NCI-H2227 (cell line): ENCODE measurements at regions not wholly inside any gene's neighbourhood (a gene's known extent, or its start where the extent isn't known, plus 50 kb on each side); places are given as distances from the start of the nearest gene placed in this dataset.

Experiments used
- DNase-seq: peaks from one replicate; lab custom pipeline; 2025; ENCODE audit not compliant: unreplicated experiment; lab: John Stamatoyannopoulos, UW

DNA sequence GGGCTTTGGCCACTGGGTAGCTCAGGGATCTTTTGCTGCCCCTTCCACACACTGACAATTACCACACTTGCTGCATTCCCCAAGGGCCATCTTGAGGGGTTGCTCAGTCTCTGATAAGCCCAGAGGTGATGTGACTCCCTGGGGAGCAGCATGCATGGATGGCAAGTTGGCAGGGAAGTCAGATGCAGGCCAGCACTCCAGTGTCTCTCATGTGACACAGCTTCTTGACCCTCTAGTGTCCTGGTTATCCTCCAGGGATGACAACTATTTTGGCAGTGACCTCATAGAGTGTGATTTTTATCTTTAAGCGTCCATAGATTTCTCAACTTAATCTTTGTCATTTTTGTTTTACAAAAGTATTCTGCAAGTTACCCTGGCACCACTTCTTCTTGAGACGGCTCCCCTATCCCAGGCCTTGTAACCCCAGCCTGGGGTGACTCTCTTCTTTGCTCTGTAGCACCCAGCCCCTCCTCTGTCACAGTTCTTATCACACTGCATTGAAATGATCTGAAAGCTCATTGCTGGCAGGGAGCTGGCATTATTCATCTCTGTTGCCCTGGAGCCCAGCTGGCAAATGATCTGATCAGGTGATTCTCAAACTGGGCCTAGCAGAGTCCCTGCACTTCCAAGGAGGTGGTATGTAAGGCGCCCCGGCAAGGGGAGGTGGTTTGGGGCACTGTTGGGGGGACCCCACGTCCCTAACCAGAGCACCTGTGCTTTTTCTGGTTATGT lies 72.6 kb downstream of the TENT5C start:
- no peak for DNase-seq

GRCh38 chr1:117679299-117679698 lies 73.5 kb downstream of the TENT5C start:
- no peak for DNase-seq

DNA sequence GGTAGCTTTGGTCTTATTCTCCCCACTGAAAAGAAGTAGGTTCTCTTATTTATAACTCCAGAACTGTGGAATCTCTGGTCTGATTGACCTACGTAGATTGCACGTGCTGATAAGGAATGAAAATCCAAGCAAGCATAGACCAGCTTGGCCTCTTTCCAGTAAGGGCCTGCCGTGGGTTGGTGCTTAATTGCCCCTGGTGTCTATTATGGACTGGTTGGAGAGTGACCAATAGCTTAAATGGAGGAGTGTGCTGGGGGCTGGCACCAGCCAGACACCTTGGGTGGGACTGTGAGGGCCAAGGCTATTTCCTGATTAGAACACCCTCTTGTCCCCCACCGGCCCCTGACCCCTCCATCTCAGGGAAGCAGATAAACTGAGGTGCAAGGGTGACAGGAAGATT lies 74.0 kb downstream of the TENT5C start:
- no peak for DNase-seq

DNA sequence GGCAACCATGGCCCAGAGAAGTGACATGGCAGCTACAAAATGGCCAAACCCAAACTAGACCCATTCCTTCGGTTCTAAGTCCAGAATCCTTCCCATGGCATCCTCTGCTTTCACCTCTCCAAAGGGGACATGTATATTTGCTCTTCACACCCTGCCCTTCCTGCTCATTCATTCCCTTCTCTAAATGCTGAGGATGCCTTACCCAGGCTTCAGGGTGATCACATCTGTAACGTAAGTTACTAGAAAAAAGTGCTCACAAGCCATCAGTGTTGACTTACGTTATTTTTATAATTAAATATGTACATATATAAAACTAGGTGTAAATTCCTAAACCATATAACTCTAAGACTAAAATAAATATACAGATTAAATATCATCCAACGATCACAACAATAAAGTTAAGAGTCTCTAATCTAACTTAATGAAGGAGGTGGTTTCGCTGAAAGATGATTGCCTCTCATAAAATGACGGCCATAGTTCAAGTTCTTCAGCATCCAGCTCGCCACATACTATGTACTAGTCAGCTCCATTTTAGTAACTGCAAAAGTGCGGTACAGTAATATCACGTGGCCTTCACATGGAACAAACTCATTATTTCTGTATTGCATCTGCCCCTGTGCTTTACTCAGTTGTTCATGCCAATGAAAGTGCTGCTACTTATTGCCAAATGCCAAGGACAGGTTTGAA lies 74.6 kb downstream of the TENT5C start:
- no peak for DNase-seq

- no peak for DNase-seq
These were observed 75.4 kb downstream of the TENT5C start for GRCh38 chr1:117681093-117681900.

- DNase-seq, result no peak
These were observed 76.0 kb downstream of the TENT5C start for GRCh38 chr1:117681901-117682250.

DNA sequence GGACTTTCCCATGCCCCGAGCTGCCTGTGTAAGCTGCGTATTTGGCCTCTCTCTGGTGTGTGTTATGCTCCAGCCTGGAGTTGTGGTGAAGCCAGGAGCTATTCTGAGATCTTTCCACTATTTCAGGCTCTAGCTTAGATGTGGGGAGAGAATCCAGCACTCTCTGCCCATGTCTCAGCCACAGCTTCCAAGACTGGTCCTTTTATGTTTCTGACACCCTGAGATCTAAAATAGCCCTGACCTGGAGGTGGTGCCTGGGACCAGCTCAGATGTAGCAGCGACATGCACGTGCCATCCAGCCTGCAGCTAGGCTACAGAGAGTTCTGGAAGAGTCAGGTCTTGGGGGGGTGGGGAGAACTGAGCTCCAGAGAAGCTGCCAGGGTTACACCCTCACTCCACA lies 76.5 kb downstream of the TENT5C start:
- DNase-seq, result no peak

GRCh38 chr1:117683571-117684285 lies 77.9 kb downstream of the TENT5C start:
- no peak for DNase-seq

DNA sequence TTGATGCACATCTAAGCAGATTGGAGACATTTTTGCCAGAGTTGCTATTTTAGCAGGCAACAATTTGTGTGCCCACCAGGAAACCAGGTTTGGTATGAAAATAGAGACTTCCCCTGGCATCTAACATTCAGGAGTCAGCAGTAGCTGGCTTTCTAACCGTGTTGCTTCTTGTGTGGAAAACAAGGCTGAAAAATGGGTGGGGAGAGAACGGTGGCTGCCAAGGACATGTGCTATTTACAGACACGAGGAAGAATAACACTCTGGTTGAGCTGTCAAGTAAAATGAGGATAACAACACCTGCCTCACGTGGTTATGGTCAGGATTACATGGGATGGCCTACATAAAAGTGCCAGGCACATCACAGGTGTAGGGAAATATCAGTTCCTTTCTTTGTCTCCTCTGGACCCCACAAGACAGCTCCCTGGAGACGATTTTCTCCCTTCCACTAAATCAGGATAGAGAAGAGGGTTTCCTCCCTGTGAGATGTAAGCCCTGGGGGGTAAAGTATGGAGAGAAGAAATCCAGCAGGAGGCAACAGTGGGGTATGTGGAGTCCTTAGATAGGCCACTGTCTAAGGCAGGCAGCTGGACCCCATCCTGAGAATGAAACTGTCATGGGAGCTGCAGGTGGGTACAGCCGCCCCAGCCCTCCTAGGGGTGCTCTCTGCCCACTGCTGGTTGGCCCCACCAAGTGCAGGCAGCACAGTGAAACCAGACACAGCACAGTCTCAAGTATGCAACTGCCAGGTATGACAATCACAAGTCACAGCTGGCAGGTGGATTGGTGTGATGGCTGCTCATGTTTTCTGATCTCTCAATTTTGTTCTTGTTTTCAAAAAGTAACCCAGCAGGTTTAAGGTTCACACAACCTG lies 80.3 kb downstream of the TENT5C start:
- DNase-seq, result no peak

GRCh38 chr1:117686907-117687306 lies 81.1 kb downstream of the TENT5C start:
- DNase-seq, result no peak

DNA sequence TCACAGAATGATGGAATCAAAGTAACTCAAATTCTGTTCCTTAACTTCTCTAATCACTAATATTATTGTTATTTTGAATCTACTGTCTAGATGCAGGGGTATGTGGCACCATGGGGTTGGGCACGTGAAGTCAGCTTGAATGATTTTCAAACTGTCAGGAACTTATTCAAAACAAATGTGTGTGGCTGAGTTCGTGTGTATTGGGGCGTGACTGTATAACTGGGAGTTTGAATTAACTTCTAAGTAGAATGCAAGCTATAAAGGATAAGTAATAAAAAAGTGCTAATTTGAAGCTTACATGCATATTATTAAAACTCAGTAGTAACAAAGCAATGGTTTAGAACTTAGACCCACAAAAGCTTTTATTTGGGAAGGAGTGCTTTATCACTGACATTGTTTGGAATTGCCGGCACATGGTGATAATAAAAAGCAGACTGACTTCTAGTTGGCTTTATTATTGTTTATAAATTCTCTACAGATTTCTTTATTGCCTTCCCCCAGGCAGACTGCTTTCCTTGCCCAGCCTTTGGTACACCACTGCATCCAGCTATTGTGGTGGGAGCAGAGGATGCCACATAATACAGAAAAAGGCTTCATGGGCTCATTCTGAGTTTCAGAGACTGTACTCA lies 84.3 kb downstream of the TENT5C start:
- DNase-seq, result no peak

- no peak for DNase-seq
These were observed 86.1 kb downstream of the TENT5C start for GRCh38 chr1:117691942-117692341.

- no peak for DNase-seq
These were observed 88.7 kb downstream of the TENT5C start for GRCh38 chr1:117694543-117694942.

GRCh38 chr1:117695796-117696490 lies 90.1 kb downstream of the TENT5C start:
- no peak for DNase-seq

DNA sequence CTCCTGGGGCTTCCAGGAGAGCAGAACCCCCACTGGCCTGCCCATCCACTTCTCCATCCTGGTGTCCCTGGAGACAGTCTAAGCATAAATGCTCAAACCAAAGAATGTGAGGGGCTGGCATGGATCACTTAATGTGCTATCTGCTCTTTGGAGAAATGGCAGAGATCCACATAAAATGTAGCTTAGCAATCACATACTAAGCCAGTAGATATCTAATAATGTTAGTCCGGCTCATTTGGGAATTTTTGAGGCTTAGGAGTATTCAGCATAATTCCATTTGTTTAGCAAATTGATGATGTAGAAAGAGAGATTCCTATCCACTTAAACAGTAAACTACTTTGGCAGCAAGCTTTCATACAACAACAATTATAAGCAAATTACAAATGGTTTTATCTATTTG lies 90.7 kb downstream of the TENT5C start:
- DNase-seq, result no peak

DNA sequence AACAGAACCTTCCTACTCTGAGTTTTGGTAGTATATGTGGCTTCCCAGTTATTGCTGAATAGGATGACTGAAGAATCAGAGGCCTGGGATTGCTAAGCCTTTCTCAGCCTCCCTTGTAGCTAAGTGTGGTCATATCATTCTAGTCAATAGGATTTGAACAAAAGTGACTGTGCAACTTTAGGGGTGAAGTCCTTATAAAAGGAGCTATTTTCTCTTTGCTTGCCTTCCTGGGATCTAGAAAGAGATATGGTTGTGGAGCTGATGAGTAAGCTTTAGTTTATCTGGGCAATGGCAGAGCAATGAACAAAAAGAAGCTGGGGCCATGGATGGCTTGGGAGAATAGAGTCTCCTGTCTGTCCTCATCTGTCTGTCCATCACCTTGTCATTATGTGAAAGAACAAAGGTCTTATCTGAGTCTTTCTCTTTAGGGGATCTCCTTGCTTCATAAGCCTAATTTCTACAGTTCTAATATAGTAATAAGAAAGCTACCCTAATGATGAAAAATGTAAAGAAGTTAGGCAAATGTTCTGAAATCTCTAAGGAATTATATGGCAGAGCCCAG lies 91.5 kb downstream of the TENT5C start:
- DNase-seq, result no peak

DNA sequence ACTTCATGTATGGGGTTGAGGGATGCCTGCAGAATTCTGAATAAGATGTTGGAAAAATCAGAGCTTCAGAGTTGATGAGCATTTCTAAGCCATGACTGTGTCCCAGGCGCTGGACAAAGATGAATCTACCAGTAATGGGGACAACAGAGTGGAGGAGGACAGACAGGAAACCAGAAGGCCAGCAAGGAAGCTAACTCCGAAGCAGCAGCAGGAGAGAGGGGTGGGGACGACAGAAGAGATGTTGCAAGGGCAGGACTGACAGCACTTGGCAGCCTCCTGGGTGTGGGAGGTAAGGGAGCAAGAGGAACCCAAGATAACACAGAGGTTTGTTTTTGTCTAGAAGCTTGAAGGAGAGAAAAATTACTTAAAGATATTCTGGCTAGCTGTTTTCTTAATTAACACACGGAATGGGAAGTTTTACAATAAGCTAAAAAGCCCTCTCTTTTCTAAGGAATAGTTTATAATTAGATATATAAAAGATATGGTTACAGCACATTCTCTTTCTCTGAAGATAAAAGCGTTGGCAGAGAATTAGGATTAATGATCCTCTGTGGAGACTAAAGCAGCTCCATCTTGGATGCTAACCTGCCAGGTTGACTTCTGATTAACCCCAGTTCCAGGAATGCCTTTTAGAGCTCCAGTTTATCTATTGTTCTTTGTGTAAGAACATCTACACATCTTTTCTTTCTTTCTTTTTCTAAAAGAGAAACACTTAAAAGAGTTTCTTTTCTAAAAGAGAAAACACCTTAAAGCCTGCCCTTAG lies 92.7 kb downstream of the TENT5C start:
- no peak for DNase-seq

- DNase-seq, result no peak
These were observed 94.1 kb downstream of the TENT5C start for GRCh38 chr1:117699953-117700352.
